Type B pancreatic cell (in vitro differentiated cells): ENCODE measurements at regions not wholly inside any gene's neighbourhood (a gene's known extent, or its start where the extent isn't known, plus 50 kb on each side); places are given as distances from the start of the nearest gene placed in this dataset.
A peak's percentile ranks its signal among the peaks of the same experiment; 100 is the strongest.

ENCODE experiments used
- DNase-seq: peaks from one replicate; pipeline ENCODE4 v3.0.0; 2021; ENCODE audit warnings: mixed read lengths; ENCODE audit not compliant: unreplicated experiment; ENCODE audit errors: extremely low spot score
- H3K27ac Mint-ChIP-seq: 2 replicates; pipeline ENCODE4 v1.8.0; 2021; ENCODE audit warnings: mild to moderate bottlenecking, mixed read lengths
- H3K27me3 Mint-ChIP-seq: 2 replicates; pipeline ENCODE4 v1.8.0; 2021; ENCODE audit warnings: mixed read lengths
- H3K36me3 Mint-ChIP-seq: 2 replicates; pipeline ENCODE4 v1.8.0; 2021; ENCODE audit warnings: mixed read lengths
- H3K4me1 Mint-ChIP-seq: one replicate; pipeline ENCODE4 v1.8.0; 2021; ENCODE audit warnings: mixed read lengths; ENCODE audit not compliant: unreplicated experiment
- H3K4me3 Mint-ChIP-seq: 2 replicates; pipeline ENCODE4 v1.8.0; 2021; ENCODE audit warnings: mild to moderate bottlenecking, mixed read lengths
- H3K9me3 Mint-ChIP-seq: 2 replicates; pipeline ENCODE4 v1.8.0; 2021; ENCODE audit warnings: mixed read lengths
- TF ChIP-seq, protein P1 (sequence below): fragments of 200-600 bp; sonication (generic); conservative IDR thresholded peaks from 2 replicates; pipeline ENCODE4 v1.5.0; 2021; ENCODE audit warnings: antibody characterized with exemption, mild to moderate bottlenecking

DNA sequence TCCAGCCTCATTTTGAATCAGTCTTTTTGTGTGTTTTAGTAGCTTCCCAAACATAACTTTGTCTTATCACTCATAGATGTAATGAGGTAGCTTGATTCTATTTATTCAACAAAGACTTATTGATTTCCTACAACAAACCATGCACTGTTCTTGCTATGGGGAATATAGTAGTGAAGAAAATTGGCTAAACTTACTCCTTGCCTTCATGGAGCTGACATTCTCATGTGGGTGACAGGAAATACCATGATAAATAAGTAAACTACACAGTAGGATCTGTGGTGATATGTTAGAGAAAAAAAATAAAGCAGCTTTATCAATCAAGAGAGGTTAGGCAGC is 255.7 kb upstream of the TNC start:
- DNase-seq, result no peak
- H3K4me3 Mint-ChIP-seq, result no peak overlapping the region
- H3K27ac Mint-ChIP-seq, result peak overlapping the region; percentile 93
- H3K9me3 Mint-ChIP-seq, result peaks cover 5% of the 10 kb centered on the region
- H3K27me3 Mint-ChIP-seq, result peaks cover 15% of the 10 kb centered on the region
- peaks cover 8% of the 10 kb centered on the region for H3K36me3 Mint-ChIP-seq
- peaks cover 23% of the 10 kb centered on the region for H3K4me1 Mint-ChIP-seq
- TF ChIP-seq, protein P1, sequence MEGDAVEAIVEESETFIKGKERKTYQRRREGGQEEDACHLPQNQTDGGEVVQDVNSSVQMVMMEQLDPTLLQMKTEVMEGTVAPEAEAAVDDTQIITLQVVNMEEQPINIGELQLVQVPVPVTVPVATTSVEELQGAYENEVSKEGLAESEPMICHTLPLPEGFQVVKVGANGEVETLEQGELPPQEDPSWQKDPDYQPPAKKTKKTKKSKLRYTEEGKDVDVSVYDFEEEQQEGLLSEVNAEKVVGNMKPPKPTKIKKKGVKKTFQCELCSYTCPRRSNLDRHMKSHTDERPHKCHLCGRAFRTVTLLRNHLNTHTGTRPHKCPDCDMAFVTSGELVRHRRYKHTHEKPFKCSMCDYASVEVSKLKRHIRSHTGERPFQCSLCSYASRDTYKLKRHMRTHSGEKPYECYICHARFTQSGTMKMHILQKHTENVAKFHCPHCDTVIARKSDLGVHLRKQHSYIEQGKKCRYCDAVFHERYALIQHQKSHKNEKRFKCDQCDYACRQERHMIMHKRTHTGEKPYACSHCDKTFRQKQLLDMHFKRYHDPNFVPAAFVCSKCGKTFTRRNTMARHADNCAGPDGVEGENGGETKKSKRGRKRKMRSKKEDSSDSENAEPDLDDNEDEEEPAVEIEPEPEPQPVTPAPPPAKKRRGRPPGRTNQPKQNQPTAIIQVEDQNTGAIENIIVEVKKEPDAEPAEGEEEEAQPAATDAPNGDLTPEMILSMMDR, result no peak

DNA sequence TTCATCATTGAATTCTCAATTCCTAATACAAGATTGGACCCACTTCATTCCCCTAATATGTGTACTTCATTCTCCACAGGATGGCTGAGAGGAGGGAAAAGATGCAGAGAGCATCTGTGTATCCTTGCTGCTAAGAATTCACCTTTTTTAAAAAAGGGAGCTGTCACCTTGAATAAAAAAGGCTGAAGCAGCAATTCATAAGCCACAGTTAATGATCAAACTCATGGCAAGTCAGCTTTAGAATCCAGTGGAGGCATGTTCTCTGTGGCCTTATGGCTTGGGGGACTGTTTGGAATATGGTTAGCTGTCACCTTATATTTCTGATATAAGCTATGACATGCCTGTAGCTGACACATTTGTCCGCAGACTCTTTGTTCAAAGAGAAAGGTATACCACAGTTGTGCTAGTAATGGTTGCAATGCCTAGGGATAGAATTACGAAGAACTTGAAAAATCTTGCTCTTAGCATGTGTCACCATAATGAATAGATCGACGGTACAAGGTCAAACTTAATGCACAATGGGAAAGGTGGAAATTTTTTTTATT is 256.8 kb upstream of the TNC start:
- peaks cover 12% of the 10 kb centered on the region for H3K27me3 Mint-ChIP-seq
- TF ChIP-seq, protein P1, result no peak
- H3K27ac Mint-ChIP-seq, result no peak overlapping the region
- H3K36me3 Mint-ChIP-seq, result peaks cover 8% of the 10 kb centered on the region
- peaks cover 5% of the 10 kb centered on the region for H3K9me3 Mint-ChIP-seq
- H3K4me1 Mint-ChIP-seq, result peaks cover 11% of the 10 kb centered on the region
- no peak overlapping the region for H3K4me3 Mint-ChIP-seq
- no peak for DNase-seq

DNA sequence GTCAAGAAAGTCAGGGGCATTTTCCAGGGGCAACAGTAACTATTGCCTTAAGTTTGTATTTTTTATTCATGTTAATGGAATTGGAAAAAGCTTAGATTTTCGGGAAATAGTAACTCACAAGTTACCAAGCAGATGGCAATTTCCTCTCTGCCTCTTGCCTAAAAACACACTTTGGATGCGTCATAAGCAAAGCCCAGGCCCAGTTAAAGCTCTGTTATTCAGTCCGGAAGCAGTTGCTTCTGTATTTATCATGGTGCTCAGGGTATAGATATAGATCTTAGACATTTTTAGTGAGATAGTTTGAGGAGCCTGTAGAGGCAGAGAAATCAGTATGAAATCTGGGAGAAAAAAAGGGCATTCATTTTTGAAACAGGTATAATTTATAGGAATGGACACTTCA is 260.3 kb upstream of the TNC start:
- TF ChIP-seq, protein P1, result no peak
- Mint-ChIP-seq H3K27ac (no peak overlapping the region), H3K4me1 (peaks cover under 1% of the 10 kb centered on the region), H3K9me3 (peaks cover 5% of the 10 kb centered on the region), H3K27me3 (peaks cover 9% of the 10 kb centered on the region), H3K4me3 (no peak overlapping the region), H3K36me3 (peaks cover 3% of the 10 kb centered on the region)
- DNase-seq, result no peak

DNA sequence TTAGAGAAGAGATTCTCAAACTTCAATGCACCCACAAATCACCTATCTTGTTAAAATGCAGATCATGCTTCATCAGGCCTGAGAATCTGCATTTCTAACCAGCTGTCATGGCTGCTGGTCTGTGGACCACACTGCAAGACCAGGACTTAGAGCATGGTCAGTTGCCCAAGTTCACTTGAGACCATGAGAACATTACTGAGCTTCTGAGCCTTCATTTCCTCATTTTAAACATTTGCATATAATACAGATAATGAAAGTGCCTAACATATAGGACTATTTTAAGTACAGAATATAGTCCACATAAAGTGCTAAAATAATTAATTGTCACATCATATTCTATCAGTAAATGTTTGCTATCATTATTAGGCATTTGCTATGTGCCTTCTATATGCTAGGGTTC is 260.8 kb upstream of the TNC start:
- peaks cover 9% of the 10 kb centered on the region for H3K27me3 Mint-ChIP-seq
- no peak for DNase-seq
- no peak overlapping the region for H3K27ac Mint-ChIP-seq
- TF ChIP-seq, protein P1, result no peak
- H3K36me3 Mint-ChIP-seq, result peaks cover 3% of the 10 kb centered on the region
- peaks cover 5% of the 10 kb centered on the region for H3K9me3 Mint-ChIP-seq
- no peaks in the 10 kb centered on the region for H3K4me1 Mint-ChIP-seq
- no peak overlapping the region for H3K4me3 Mint-ChIP-seq

DNA sequence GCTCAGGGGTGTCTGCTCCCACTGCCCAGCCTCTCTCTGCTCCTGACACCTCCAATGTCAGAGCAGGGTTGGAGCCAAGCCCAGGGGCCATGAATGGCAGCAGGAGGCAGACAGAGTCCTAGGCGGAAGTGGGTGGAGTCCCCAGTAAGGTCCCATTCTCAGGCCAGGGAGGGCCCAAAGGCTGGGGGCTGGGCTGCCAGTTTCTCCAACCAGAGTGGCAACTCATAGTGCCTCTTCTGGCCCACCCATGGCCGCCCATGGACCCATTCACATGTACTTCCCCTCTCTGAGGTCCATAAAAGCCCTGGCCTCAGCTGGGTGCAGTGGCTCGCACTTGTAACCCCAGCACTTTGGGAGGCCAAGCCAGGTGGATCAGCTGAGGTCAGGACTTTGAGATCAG is 261.8 kb upstream of the TNC start:
- Mint-ChIP-seq H3K27me3 (peaks cover 9% of the 10 kb centered on the region), H3K36me3 (peaks cover 3% of the 10 kb centered on the region), H3K27ac (no peak overlapping the region), H3K4me3 (no peak overlapping the region), H3K9me3 (peaks cover 8% of the 10 kb centered on the region), H3K4me1 (no peaks in the 10 kb centered on the region)
- TF ChIP-seq, protein P1, result no peak
- DNase-seq, result no peak

DNA sequence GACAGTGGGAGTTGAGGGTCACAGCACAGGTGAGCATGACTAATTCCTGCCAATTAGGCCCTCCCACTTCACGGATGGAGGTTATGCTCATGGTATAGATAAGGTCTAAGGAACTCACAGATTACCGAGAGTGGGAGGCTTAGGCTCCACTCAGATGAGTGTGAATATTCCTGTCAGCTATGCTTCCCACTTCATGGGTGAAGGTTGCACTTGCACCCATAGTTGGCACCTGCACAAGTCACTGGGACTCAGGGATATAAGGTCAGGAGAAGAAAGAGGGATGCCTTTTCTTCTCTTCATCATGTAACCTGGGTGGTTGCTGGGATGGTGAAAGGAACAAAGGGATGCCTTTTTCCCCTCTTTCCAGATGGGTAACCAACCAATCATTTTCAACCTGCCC is 264.9 kb upstream of the TNC start:
- no peaks in the 10 kb centered on the region for H3K36me3 Mint-ChIP-seq
- H3K27me3 Mint-ChIP-seq, result no peaks in the 10 kb centered on the region
- no peak overlapping the region for H3K27ac Mint-ChIP-seq
- TF ChIP-seq, protein P1, result no peak
- H3K9me3 Mint-ChIP-seq, result peaks cover 8% of the 10 kb centered on the region
- DNase-seq, result no peak
- no peaks in the 10 kb centered on the region for H3K4me1 Mint-ChIP-seq
- H3K4me3 Mint-ChIP-seq, result no peak overlapping the region
